H1 (cell line): ENCODE measurements at regions not wholly inside any gene's neighbourhood (a gene's known extent, or its start where the extent isn't known, plus 50 kb on each side); places are given as distances from the start of the nearest gene placed in this dataset.
A peak's percentile ranks its signal among the peaks of the same experiment; 100 is the strongest.

Experiments used
- CTCF ChIA-PET: fragments of 300-600 bp; sonication (Branson Sonifier 250); formaldehyde crosslinking; loops from one replicate; lab custom pipeline; 2021; ENCODE audit not compliant: partially characterized antibody; lab: Charles Lee
- POLR2A ChIA-PET: fragments of 300-600 bp; sonication (Branson Sonifier 250); formaldehyde crosslinking; loops from one replicate; lab custom pipeline; 2021; ENCODE audit warnings: inconsistent platforms; ENCODE audit not compliant: partially characterized antibody; lab: Charles Lee
- DNase-seq, 2 experiments: peaks; one replicate each; pipeline versions ENCODE4 v3.0.0 to v3.0.0-alpha.2; 2010 to 2022; ENCODE audit warnings: low spot score in 2 of 2, low read depth in 1 of 2, mixed read lengths in 1 of 2
- FAIRE-seq: peaks from 2 replicates; lab custom pipeline; 2011; peaks lifted over from hg19 to GRCh38; lab: Jason Lieb, UNC
- H2AFZ ChIP-seq: 2 replicates; pipeline ENCODE4 v1.8.1; 2012; ENCODE audit warnings: low read length, inconsistent platforms
- H2AK5ac ChIP-seq: 2 replicates; pipeline ENCODE4 v1.6.1; 2013; ENCODE audit warnings: low read depth, low read length
- H2BK120ac ChIP-seq: replicated peaks from 2 replicates; pipeline ENCODE3; 2013; ENCODE audit warnings: low read depth, low read length, inconsistent platforms
- H2BK12ac ChIP-seq: 2 replicates; pipeline ENCODE4 v1.6.1; 2013; ENCODE audit warnings: low read depth, low read length
- H2BK15ac ChIP-seq: 2 replicates; pipeline ENCODE4 v1.6.1; 2013; ENCODE audit warnings: low read length
- H2BK20ac ChIP-seq: 2 replicates; pipeline ENCODE4 v1.6.1; 2013; ENCODE audit warnings: low read length
- H2BK5ac ChIP-seq: 2 replicates; pipeline ENCODE4 v1.6.1; 2013; ENCODE audit warnings: low read depth, low read length
- H3K14ac ChIP-seq: 2 replicates; pipeline ENCODE4 v1.6.1; 2013; ENCODE audit warnings: inconsistent platforms; ENCODE audit not compliant: insufficient read length
- H3K18ac ChIP-seq: 2 replicates; pipeline ENCODE4 v1.6.1; 2013; ENCODE audit warnings: low read length; ENCODE audit errors: extremely low read depth
- H3K23ac ChIP-seq: 2 replicates; pipeline ENCODE4 v1.6.1; 2013; ENCODE audit warnings: inconsistent platforms; ENCODE audit not compliant: insufficient read length
- H3K23me2 ChIP-seq: 2 replicates; pipeline ENCODE4 v1.6.1; 2013; ENCODE audit warnings: low read depth, low read length
- H3K27ac ChIP-seq: 2 replicates; pipeline ENCODE4 v1.6.1; 2011; ENCODE audit warnings: low read depth, low read length, inconsistent platforms
- H3K27me3 ChIP-seq, 4 experiments: replicated peaks in 1 of 4; 1 replicate in 1 of 4; 2 replicates in 3 of 4; pipeline versions ENCODE4 v1.6.1 to v1.8.1; 2011 to 2013; ENCODE audit warnings: low read length in 3 of 4, mild to moderate bottlenecking in 3 of 4, inconsistent platforms in 2 of 4, mixed read lengths in 2 of 4, moderate library complexity in 1 of 4; ENCODE audit not compliant: control insufficient read depth in 3 of 4, insufficient read depth in 3 of 4; ENCODE audit errors: extremely low read depth in 1 of 4
- H3K36me3 ChIP-seq, 4 experiments: 2 replicates each; pipeline versions ENCODE4 v1.6.1 to v1.8.1; 2011 to 2013; ENCODE audit warnings: mild to moderate bottlenecking in 4 of 4, low read length in 3 of 4, moderate library complexity in 2 of 4, control low read depth in 1 of 4, inconsistent platforms in 1 of 4; ENCODE audit not compliant: insufficient read depth in 4 of 4, control insufficient read depth in 2 of 4
- H3K4ac ChIP-seq: replicated peaks from 2 replicates; pipeline ENCODE3; 2013; ENCODE audit warnings: low read length, low read depth, mixed read lengths, inconsistent platforms; ENCODE audit not compliant: insufficient read length
- H3K4me1 ChIP-seq, 4 experiments: replicated peaks in 1 of 4; 1 replicate in 1 of 4; 2 replicates in 3 of 4; pipeline versions ENCODE4 v1.6.1 to v1.8.1; 2011 to 2013; ENCODE audit warnings: low read length in 3 of 4, inconsistent platforms in 2 of 4, mixed read lengths in 1 of 4; ENCODE audit not compliant: insufficient read depth in 4 of 4, control insufficient read depth in 3 of 4
- H3K4me2 ChIP-seq, 2 experiments: 2 replicates each; pipeline versions ENCODE4 v1.6.1 to v1.8.1; 2011 to 2013; ENCODE audit warnings: low read depth in 2 of 2, low read length in 2 of 2, control low read depth in 1 of 2, inconsistent platforms in 1 of 2, mild to moderate bottlenecking in 1 of 2; ENCODE audit not compliant: insufficient read depth in 1 of 2
- H3K4me3 ChIP-seq, 4 experiments: fragments of 200-600, 300-600 bp in 1 of 4; sonication (generic), shearing (Covaris generic), sonication (Bioruptor Twin) in 1 of 4; 2 replicates each; pipeline versions ENCODE4 v1.5.1 to v1.8.1; 2011 to 2016; ENCODE audit warnings: low read length in 4 of 4, low read depth in 3 of 4, control low read depth in 2 of 4, inconsistent platforms in 2 of 4, mild to moderate bottlenecking in 2 of 4, mixed read lengths in 1 of 4, moderate library complexity in 1 of 4; ENCODE audit not compliant: insufficient read depth in 2 of 4; ENCODE audit errors: extremely low read depth in 1 of 4
- H3K56ac ChIP-seq: replicated peaks from 2 replicates; pipeline ENCODE3; 2013; ENCODE audit warnings: low read depth, mild to moderate bottlenecking, mixed read lengths, low read length, inconsistent platforms; ENCODE audit not compliant: insufficient read length
- H3K79me1 ChIP-seq: 2 replicates; pipeline ENCODE4 v1.6.1; 2013; ENCODE audit warnings: low read depth, low read length, control low read depth
- H3K79me2 ChIP-seq, 2 experiments: 2 replicates each; pipeline versions ENCODE4 v1.6.1 to v1.8.1; 2012 to 2013; ENCODE audit warnings: low read length in 2 of 2, mild to moderate bottlenecking in 2 of 2, inconsistent platforms in 1 of 2; ENCODE audit not compliant: insufficient read depth in 2 of 2, control insufficient read depth in 1 of 2
- H3K9ac ChIP-seq, 4 experiments: replicated peaks in 1 of 4; 1 replicate in 1 of 4; 2 replicates in 3 of 4; pipeline versions ENCODE4 v1.6.1 to v1.8.1; 2011 to 2013; ENCODE audit warnings: low read depth in 3 of 4, low read length in 3 of 4, control low read depth in 2 of 4, mild to moderate bottlenecking in 2 of 4, moderate library complexity in 2 of 4, inconsistent platforms in 1 of 4; ENCODE audit errors: extremely low read depth in 1 of 4
- H3K9me3 ChIP-seq, 2 experiments: 2 replicates each; pipeline versions ENCODE4 v1.6.1 to v1.8.1; 2012 to 2013; ENCODE audit warnings: mild to moderate bottlenecking in 2 of 2, moderate library complexity in 2 of 2, control low read depth in 1 of 2, inconsistent platforms in 1 of 2, low read depth in 1 of 2, low read length in 1 of 2, mixed read lengths in 1 of 2; ENCODE audit not compliant: insufficient read depth in 2 of 2
- H4K20me1 ChIP-seq, 2 experiments: replicated peaks in 1 of 2; 2 replicates each; pipeline versions ENCODE3 to v1.8.1; 2011 to 2013; ENCODE audit warnings: inconsistent platforms in 2 of 2, low read length in 2 of 2, mild to moderate bottlenecking in 1 of 2; ENCODE audit not compliant: insufficient read depth in 2 of 2, control insufficient read depth in 1 of 2
- H4K5ac ChIP-seq: 2 replicates; pipeline ENCODE4 v1.6.1; 2013; ENCODE audit warnings: low read length, low read depth, mixed read lengths, inconsistent platforms; ENCODE audit not compliant: insufficient read length
- H4K8ac ChIP-seq: 2 replicates; pipeline ENCODE4 v1.8.0; 2013; ENCODE audit warnings: mild to moderate bottlenecking, moderate library complexity, low read length, inconsistent platforms; ENCODE audit not compliant: insufficient read depth; ENCODE audit errors: extremely low read depth
- H4K91ac ChIP-seq: replicated peaks from 2 replicates; pipeline ENCODE3; 2013; ENCODE audit warnings: low read length, mixed read lengths, inconsistent platforms; ENCODE audit not compliant: insufficient read length
- GABPA ChIP-seq: IDR thresholded peaks from 2 replicates; pipeline ENCODE4 v1.6.1; 2011; ENCODE audit warnings: mild to moderate bottlenecking, low read length, moderate library complexity, borderline replicate concordance; ENCODE audit not compliant: insufficient read depth
- SP2 ChIP-seq: IDR thresholded peaks from 2 replicates; pipeline ENCODE4 v1.6.1; 2012; ENCODE audit warnings: mild to moderate bottlenecking, low read length, inconsistent platforms
- WGBS, 2 experiments: shearing (Covaris generic) in 1 of 2; methylation state at CpG; one replicate each; pipeline versions ENCODE4 v1.1.6 to v1.1.7; 2013 to 2015; ENCODE audit warnings: low lambda C conversion rate in 2 of 2, mixed read lengths in 2 of 2, inconsistent platforms in 1 of 2, low coverage in 1 of 2, missing lambda C conversion rate in 1 of 2; ENCODE audit not compliant: insufficient replicate concordance in 2 of 2, insufficient coverage in 1 of 2, insufficient read length in 1 of 2; ENCODE audit errors: extremely low coverage in 1 of 2, missing lambda C conversion rate in 1 of 2; 5-methylcytosine and 5-hydroxymethylcytosine counted together

- no peak overlapping the region; the same call in 1 of the 2 replicates for H2BK12ac ChIP-seq
- H3K36me3 ChIP-seq, result no peaks in the 10 kb centered on the region
- peak in 1 of 2 experiments; percentile 37 for DNase-seq
- no peak for FAIRE-seq
- H3K56ac ChIP-seq, result no peak overlapping the region
- no peak overlapping the region for H3K4ac ChIP-seq
- H3K79me1 ChIP-seq, result no peaks in the 10 kb centered on the region; the same call in 1 of the 2 replicates
- CTCF ChIA-PET, result interaction anchor here (0.5 to 1.7 kb wide), 4 partner anchors 14 to 31 kb away, joined by 3 to 5 read pairs (median 4); no protein-coding TSS in a partner anchor
- H3K4me3 ChIP-seq, result no peak overlapping the region
- 100% methylated on average over 2 of the region's 2 CpGs; no CpG with 5 or more reads in 1 of the 2 experiments for WGBS, 2 experiments
- no peaks in the 10 kb centered on the region for H3K9me3 ChIP-seq
- H4K91ac ChIP-seq, result peak overlapping the region; percentile 94
- POLR2A ChIA-PET, result interaction anchor here (0.6 to 2.3 kb wide), 9 partner anchors 8 to 86 kb away, joined by 3 to 12 read pairs (median 4); no protein-coding TSS in a partner anchor
- no peak overlapping the region for H3K23ac ChIP-seq
- no peak overlapping the region for H2BK20ac ChIP-seq
- peaks cover 0 to 31% of the 10 kb centered on the region in 2 experiments; a peak in 2 of 4 replicates for H3K79me2 ChIP-seq
- H2AK5ac ChIP-seq, result peak overlapping the region; percentile 43; the same call in 1 of the 2 replicates
- no peaks in the 10 kb centered on the region for H3K23me2 ChIP-seq
- H3K27me3 ChIP-seq, result no peaks in the 10 kb centered on the region
- H4K8ac ChIP-seq, result no peak overlapping the region
- no peak overlapping the region for H3K27ac ChIP-seq
- peak overlapping the region; percentile 73 for H2BK5ac ChIP-seq
- TF ChIP-seq SP2, result no peak
- no peak for TF ChIP-seq GABPA
- H4K20me1 ChIP-seq, result no peaks in the 10 kb centered on the region
- no peak overlapping the region for H3K4me2 ChIP-seq
- H3K9ac ChIP-seq, result no peak overlapping the region
- peaks cover 0 to 6% (median 1%) of the 10 kb centered on the region in 4 experiments; a peak in 2 of 7 replicates for H3K4me1 ChIP-seq
- no peak overlapping the region for H3K18ac ChIP-seq
- 0 out of 2 replicates have a peak overlapping the region, but pooled peaks have one; percentile 84 for H2BK15ac ChIP-seq
- no peak overlapping the region for H3K14ac ChIP-seq
- H2AFZ ChIP-seq, result no peak overlapping the region
- H2BK120ac ChIP-seq, result peak overlapping the region; percentile 79
- H4K5ac ChIP-seq, result no peak overlapping the region
Measured at GRCh38 chr4:112731715-112732114, 94.8 kb downstream of the LARP7 start.
